Activated naive CD8-positive, alpha-beta T cell treated with anti-CD3 and anti-CD28 coated beads, Interleukin-2, amount 10 ng/mL, durations not matched to agents 7 days and 5 days (primary cell): ENCODE measurements at regions not wholly inside any gene's neighbourhood (a gene's known extent, or its start where the extent isn't known, plus 50 kb on each side); places are given as distances from the start of the nearest gene placed in this dataset.

Source experiments
- ATAC-seq: fragments of 150-1000 bp; cut with Tn5 transposase; one replicate; pipeline ENCODE4 v1.10.0; 2021; ENCODE audit warnings: low read depth, moderate library complexity
- POLR2A ChIA-PET: fragments of 350-600 bp; sonication (Branson Sonifier 250); formaldehyde crosslinking; loops from one replicate; lab custom pipeline; 2021; ENCODE audit warnings: antibody characterized with exemption; lab: Charles Lee
- DNase-seq: peaks from one replicate; pipeline ENCODE4 v3.0.0; 2021
- H3K27ac Mint-ChIP-seq: one replicate; pipeline ENCODE4 v1.8.0; 2022; ENCODE audit warnings: mild to moderate bottlenecking, mixed read lengths
- H3K27me3 Mint-ChIP-seq: one replicate; pipeline ENCODE4 v1.8.0; 2022; ENCODE audit warnings: mild to moderate bottlenecking, moderate library complexity, mixed read lengths
- H3K36me3 Mint-ChIP-seq: one replicate; pipeline ENCODE4 v1.8.0; 2021; ENCODE audit warnings: mild to moderate bottlenecking, mixed read lengths
- H3K4me1 Mint-ChIP-seq: one replicate; pipeline ENCODE4 v1.8.0; 2021; ENCODE audit warnings: mixed read lengths
- H3K4me3 Mint-ChIP-seq: one replicate; pipeline ENCODE4 v1.8.0; 2022; ENCODE audit warnings: mild to moderate bottlenecking, moderate library complexity, mixed read lengths
- H3K9me3 Mint-ChIP-seq: one replicate; pipeline ENCODE4 v1.8.0; 2021; ENCODE audit warnings: mixed read lengths

- no peaks in the 10 kb centered on the region for H3K4me1 Mint-ChIP-seq
- H3K9me3 Mint-ChIP-seq: peaks cover 3% of the 10 kb centered on the region
- H3K27me3 Mint-ChIP-seq: no peaks in the 10 kb centered on the region
- no peaks in the 10 kb centered on the region for H3K36me3 Mint-ChIP-seq
- POLR2A ChIA-PET: no interaction called here
- ATAC-seq: no peak
- DNase-seq: no peak
- H3K27ac Mint-ChIP-seq: no peak overlapping the region
- H3K4me3 Mint-ChIP-seq: no peak overlapping the region
Measured at GRCh38 chr1:216851073-216851472, 127.8 kb upstream of the ESRRG start.

GRCh38 chr1:216849146-216849545 lies 125.9 kb upstream of the ESRRG start:
- Mint-ChIP-seq H3K36me3 (no peaks in the 10 kb centered on the region), H3K27ac (no peak overlapping the region), H3K4me3 (no peak overlapping the region), H3K4me1 (no peaks in the 10 kb centered on the region), H3K27me3 (no peaks in the 10 kb centered on the region), H3K9me3 (peaks cover 3% of the 10 kb centered on the region)
- DNase-seq (no peak), ATAC-seq (no peak)
- POLR2A ChIA-PET: no interaction called here

- no peak overlapping the region for H3K4me3 Mint-ChIP-seq
- H3K4me1 Mint-ChIP-seq: no peaks in the 10 kb centered on the region
- no peaks in the 10 kb centered on the region for H3K9me3 Mint-ChIP-seq
- H3K36me3 Mint-ChIP-seq: no peaks in the 10 kb centered on the region
- POLR2A ChIA-PET: no interaction called here
- no peak overlapping the region for H3K27ac Mint-ChIP-seq
- no peak for ATAC-seq
- no peak for DNase-seq
- H3K27me3 Mint-ChIP-seq: no peaks in the 10 kb centered on the region
Measured at GRCh38 chr1:216847397-216848036, 124.3 kb upstream of the ESRRG start.

DNA sequence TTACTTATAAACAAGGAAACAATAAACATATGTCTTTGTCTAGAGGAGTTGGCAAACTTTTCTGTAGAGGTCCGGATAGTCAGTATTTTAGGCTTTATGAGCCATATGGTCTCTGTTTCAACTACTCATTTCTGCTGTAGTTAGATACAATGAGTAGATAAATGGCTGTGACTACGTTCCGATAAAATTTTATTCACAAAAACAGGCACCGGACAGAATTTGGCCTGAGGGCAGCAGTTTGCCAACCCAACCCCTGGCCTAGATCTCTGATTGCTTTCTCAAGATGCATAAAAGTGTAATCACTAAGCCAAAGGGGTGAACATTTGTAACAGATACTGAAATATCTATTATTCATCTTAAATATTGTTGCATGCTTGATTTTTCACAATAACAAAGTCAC lies 123.1 kb upstream of the ESRRG start:
- Mint-ChIP-seq H3K9me3 (no peaks in the 10 kb centered on the region), H3K4me1 (no peaks in the 10 kb centered on the region), H3K27ac (no peak overlapping the region), H3K4me3 (no peak overlapping the region), H3K36me3 (no peaks in the 10 kb centered on the region), H3K27me3 (no peaks in the 10 kb centered on the region)
- POLR2A ChIA-PET: no interaction called here
- ATAC-seq (no peak), DNase-seq (no peak)

GRCh38 chr1:216843409-216843808 lies 120.2 kb upstream of the ESRRG start:
- DNase-seq (no peak), ATAC-seq (no peak)
- Mint-ChIP-seq H3K9me3 (no peaks in the 10 kb centered on the region), H3K4me1 (no peaks in the 10 kb centered on the region), H3K36me3 (no peaks in the 10 kb centered on the region), H3K4me3 (no peak overlapping the region), H3K27me3 (no peaks in the 10 kb centered on the region), H3K27ac (no peak overlapping the region)
- POLR2A ChIA-PET: no interaction called here

GRCh38 chr1:216841165-216841564 lies 117.9 kb upstream of the ESRRG start:
- POLR2A ChIA-PET: no interaction called here
- no peaks in the 10 kb centered on the region for H3K27me3 Mint-ChIP-seq
- H3K4me3 Mint-ChIP-seq: no peak overlapping the region
- H3K4me1 Mint-ChIP-seq: no peaks in the 10 kb centered on the region
- no peak overlapping the region for H3K27ac Mint-ChIP-seq
- no peaks in the 10 kb centered on the region for H3K36me3 Mint-ChIP-seq
- H3K9me3 Mint-ChIP-seq: no peaks in the 10 kb centered on the region
- DNase-seq (no peak), ATAC-seq (no peak)

- no peak for ATAC-seq
- POLR2A ChIA-PET: no interaction called here
- no peak overlapping the region for H3K4me3 Mint-ChIP-seq
- no peaks in the 10 kb centered on the region for H3K27me3 Mint-ChIP-seq
- peaks cover 1% of the 10 kb centered on the region for H3K9me3 Mint-ChIP-seq
- no peak for DNase-seq
- H3K4me1 Mint-ChIP-seq: no peaks in the 10 kb centered on the region
- H3K36me3 Mint-ChIP-seq: no peaks in the 10 kb centered on the region
- no peak overlapping the region for H3K27ac Mint-ChIP-seq
Measured at GRCh38 chr1:216836316-216836715, 113.1 kb upstream of the ESRRG start.

- H3K9me3 Mint-ChIP-seq: peaks cover 1% of the 10 kb centered on the region
- no peaks in the 10 kb centered on the region for H3K4me1 Mint-ChIP-seq
- no peaks in the 10 kb centered on the region for H3K36me3 Mint-ChIP-seq
- ATAC-seq (no peak), DNase-seq (no peak)
- POLR2A ChIA-PET: no interaction called here
- H3K4me3 Mint-ChIP-seq: no peak overlapping the region
- no peaks in the 10 kb centered on the region for H3K27me3 Mint-ChIP-seq
- H3K27ac Mint-ChIP-seq: no peak overlapping the region
Measured at GRCh38 chr1:216833509-216833908, 110.3 kb upstream of the ESRRG start.

DNA sequence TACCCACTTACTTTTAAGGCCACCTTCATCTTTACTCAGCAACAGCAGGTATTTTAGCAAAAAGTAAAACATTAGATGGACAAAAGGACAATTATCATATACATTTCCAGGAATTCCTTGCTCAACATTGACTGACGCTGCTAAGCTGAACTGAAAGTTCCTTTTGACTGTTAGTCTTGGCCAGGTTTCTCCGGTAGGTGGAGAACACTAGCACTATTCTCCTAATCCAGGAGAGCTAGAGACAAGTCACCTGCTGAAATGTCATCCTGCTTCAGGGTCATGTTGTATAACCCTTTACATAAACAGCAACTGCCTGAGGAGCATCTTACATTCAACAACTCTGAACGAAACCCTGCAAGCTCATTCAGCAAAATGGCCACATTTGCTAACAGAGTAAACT lies 109.0 kb upstream of the ESRRG start:
- H3K36me3 Mint-ChIP-seq: no peaks in the 10 kb centered on the region
- H3K4me1 Mint-ChIP-seq: no peaks in the 10 kb centered on the region
- H3K27ac Mint-ChIP-seq: no peak overlapping the region
- no peak for DNase-seq
- POLR2A ChIA-PET: no interaction called here
- H3K27me3 Mint-ChIP-seq: no peaks in the 10 kb centered on the region
- H3K4me3 Mint-ChIP-seq: no peak overlapping the region
- no peak for ATAC-seq
- H3K9me3 Mint-ChIP-seq: peaks cover 3% of the 10 kb centered on the region

GRCh38 chr1:216830424-216831210 lies 107.4 kb upstream of the ESRRG start:
- H3K9me3 Mint-ChIP-seq: peaks cover 3% of the 10 kb centered on the region
- H3K36me3 Mint-ChIP-seq: no peaks in the 10 kb centered on the region
- H3K27me3 Mint-ChIP-seq: no peaks in the 10 kb centered on the region
- H3K4me3 Mint-ChIP-seq: no peak overlapping the region
- POLR2A ChIA-PET: no interaction called here
- H3K4me1 Mint-ChIP-seq: no peaks in the 10 kb centered on the region
- DNase-seq: no peak
- H3K27ac Mint-ChIP-seq: no peak overlapping the region
- ATAC-seq: no peak

DNA sequence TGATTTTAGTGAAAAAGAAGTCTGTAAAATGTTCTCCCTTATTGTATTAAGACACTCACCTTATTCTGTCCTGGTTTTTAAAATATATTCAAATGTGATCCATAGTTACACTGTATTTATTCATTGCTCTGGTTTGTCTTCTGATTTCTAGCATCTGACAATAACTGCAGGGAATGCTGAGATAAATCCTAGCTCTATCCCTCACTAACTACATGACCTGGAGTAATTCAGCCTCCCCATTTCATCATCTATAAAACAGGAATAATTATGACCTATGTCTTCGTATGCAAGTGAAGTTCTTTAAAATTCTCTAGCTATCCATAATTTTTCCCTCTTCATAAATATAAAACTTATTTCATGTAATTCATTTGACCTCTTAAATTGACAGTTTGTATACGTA lies 104.0 kb upstream of the ESRRG start:
- no peak for DNase-seq
- Mint-ChIP-seq H3K4me3 (no peak overlapping the region), H3K27ac (no peak overlapping the region), H3K9me3 (peaks cover 2% of the 10 kb centered on the region), H3K27me3 (no peaks in the 10 kb centered on the region), H3K36me3 (no peaks in the 10 kb centered on the region), H3K4me1 (no peaks in the 10 kb centered on the region)
- POLR2A ChIA-PET: no interaction called here
- ATAC-seq: no peak

DNA sequence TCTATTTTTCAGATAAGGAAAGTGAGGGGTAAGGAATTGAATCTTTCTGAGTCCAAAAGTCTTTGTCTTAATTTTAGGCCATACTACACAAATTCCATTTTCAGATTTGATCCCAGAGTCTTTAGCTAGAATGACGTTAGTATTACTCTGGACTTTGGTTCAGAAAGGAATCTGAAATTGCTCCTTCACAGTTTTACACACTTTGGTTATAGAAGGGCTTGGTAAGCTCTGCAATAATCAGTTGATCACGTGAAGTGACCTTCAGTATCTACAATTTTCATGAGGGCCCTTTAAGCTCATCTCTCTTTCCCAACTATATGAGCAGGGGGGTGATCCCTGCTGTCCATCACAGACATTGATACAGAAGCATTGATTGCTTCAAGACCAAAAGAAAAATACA lies 103.4 kb upstream of the ESRRG start:
- no peak overlapping the region for H3K4me3 Mint-ChIP-seq
- H3K4me1 Mint-ChIP-seq: no peaks in the 10 kb centered on the region
- no peaks in the 10 kb centered on the region for H3K27me3 Mint-ChIP-seq
- H3K36me3 Mint-ChIP-seq: no peaks in the 10 kb centered on the region
- POLR2A ChIA-PET: no interaction called here
- DNase-seq (no peak), ATAC-seq (no peak)
- no peak overlapping the region for H3K27ac Mint-ChIP-seq
- H3K9me3 Mint-ChIP-seq: peaks cover 2% of the 10 kb centered on the region

GRCh38 chr1:216826214-216826613 lies 103.0 kb upstream of the ESRRG start:
- Mint-ChIP-seq H3K27ac (no peak overlapping the region), H3K27me3 (no peaks in the 10 kb centered on the region), H3K4me1 (no peaks in the 10 kb centered on the region), H3K36me3 (no peaks in the 10 kb centered on the region), H3K9me3 (peaks cover 2% of the 10 kb centered on the region), H3K4me3 (no peak overlapping the region)
- DNase-seq: no peak
- no peak for ATAC-seq
- POLR2A ChIA-PET: no interaction called here

DNA sequence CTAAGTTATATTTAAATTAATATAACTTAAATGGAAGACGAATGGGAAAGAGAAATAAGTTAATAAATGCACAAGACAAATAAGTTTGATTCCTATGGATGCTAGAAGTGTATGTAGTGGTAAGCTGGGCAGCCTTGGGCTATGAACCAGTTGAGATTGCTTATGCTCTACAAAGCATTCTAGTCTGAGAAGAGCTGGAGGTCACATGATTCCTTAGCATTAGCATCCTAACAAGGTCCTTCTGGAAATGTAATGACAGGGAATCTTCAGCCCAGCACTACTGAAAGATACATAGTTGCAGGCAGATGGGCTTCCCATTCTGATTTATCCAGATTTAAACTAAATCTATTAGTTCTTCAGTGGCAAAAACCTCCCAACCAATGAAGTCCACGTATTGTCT lies 102.3 kb upstream of the ESRRG start:
- POLR2A ChIA-PET: no interaction called here
- DNase-seq: no peak
- ATAC-seq: no peak
- Mint-ChIP-seq H3K4me1 (no peaks in the 10 kb centered on the region), H3K27me3 (no peaks in the 10 kb centered on the region), H3K9me3 (peaks cover 2% of the 10 kb centered on the region), H3K4me3 (no peak overlapping the region), H3K36me3 (no peaks in the 10 kb centered on the region), H3K27ac (no peak overlapping the region)
